GM12891 (cell line): ENCODE measurements at regions not wholly inside any gene's neighbourhood (a gene's known extent, or its start where the extent isn't known, plus 50 kb on each side); places are given as distances from the start of the nearest gene placed in this dataset.

ENCODE experiments used
- DNase-seq: peaks from one replicate; pipeline ENCODE4 v3.0.0; 2011; ENCODE audit warnings: low spot score; ENCODE audit not compliant: insufficient read length
- FAIRE-seq: peaks from 2 replicates; lab custom pipeline; 2011; peaks lifted over from hg19 to GRCh38; lab: Jason Lieb, UNC
- PAX5 ChIP-seq: IDR thresholded peaks from 2 replicates; pipeline ENCODE4 v1.6.1; 2011; ENCODE audit warnings: low read length, moderate library complexity, mild to moderate bottlenecking; ENCODE audit not compliant: insufficient read depth, severe bottlenecking
- POLR2A ChIP-seq: IDR thresholded peaks from 2 replicates; pipeline ENCODE4 v1.6.1; 2011; ENCODE audit warnings: low read depth, low read length, control low read depth
- POLR2AphosphoS5 ChIP-seq: IDR thresholded peaks from 2 replicates; pipeline ENCODE4 v1.6.1; 2011; ENCODE audit warnings: low read depth, low read length, control low read depth
- POU2F2 ChIP-seq: IDR thresholded peaks from 2 replicates; pipeline ENCODE4 v1.6.1; 2011; ENCODE audit warnings: low read depth, mild to moderate bottlenecking, control low read depth, low read length, moderate library complexity
- SPI1 ChIP-seq: IDR thresholded peaks from 2 replicates; pipeline ENCODE4 v1.6.1; 2011; ENCODE audit warnings: low read depth, low read length, control low read depth
- TAF1 ChIP-seq: IDR thresholded peaks from 2 replicates; pipeline ENCODE4 v1.6.1; 2011; ENCODE audit warnings: low read depth, low read length, control low read depth

GRCh38 chr13:40480915-40481516 is 185.4 kb downstream of the FOXO1 start:
- FAIRE-seq = no peak
- TF ChIP-seq TAF1 = no peak
- no peak for TF ChIP-seq POLR2AphosphoS5
- no peak for TF ChIP-seq POU2F2
- no peak for TF ChIP-seq POLR2A
- no peak for TF ChIP-seq SPI1
- TF ChIP-seq PAX5 = no peak
- DNase-seq = no peak

GRCh38 chr13:40483601-40484000 is 182.8 kb downstream of the FOXO1 start:
- FAIRE-seq = no peak
- no peak for DNase-seq

GRCh38 chr13:40484101-40484800 is 182.2 kb downstream of the FOXO1 start:
- FAIRE-seq (no peak), DNase-seq (no peak)
- no peak for TF ChIP-seq SPI1
- no peak for TF ChIP-seq POLR2AphosphoS5
- no peak for TF ChIP-seq POLR2A
- TF ChIP-seq POU2F2 = no peak
- TF ChIP-seq PAX5 = no peak
- no peak for TF ChIP-seq TAF1

More at GRCh38 chr13:40483601-40484000, 182.8 kb downstream of the FOXO1 start:
- TF ChIP-seq PAX5 (no peak), SPI1 (no peak), TAF1 (no peak)

- DNase-seq (no peak), FAIRE-seq (no peak)
- TF ChIP-seq TAF1 (no peak), PAX5 (no peak), SPI1 (no peak), POLR2AphosphoS5 (no peak), POU2F2 (no peak), POLR2A (no peak)
Observed at GRCh38 chr13:40484974-40485373, 181.5 kb downstream of the FOXO1 start.

GRCh38 chr13:40485611-40486517 is 180.6 kb downstream of the FOXO1 start:
- TF ChIP-seq SPI1 = no peak
- no peak for TF ChIP-seq PAX5
- no peak for TF ChIP-seq POLR2A
- no peak for TF ChIP-seq TAF1
- no peak for TF ChIP-seq POU2F2
- no peak for TF ChIP-seq POLR2AphosphoS5
- FAIRE-seq (no peak), DNase-seq (peak; percentile 28)

GRCh38 chr13:40486518-40487163 is 179.8 kb downstream of the FOXO1 start:
- FAIRE-seq (no peak), DNase-seq (no peak)
- TF ChIP-seq POU2F2 (no peak), POLR2A (no peak), PAX5 (no peak), POLR2AphosphoS5 (no peak), SPI1 (no peak), TAF1 (no peak)

- FAIRE-seq = no peak
- TF ChIP-seq PAX5 = no peak
- no peak for DNase-seq
Observed at GRCh38 chr13:40488869-40489391, 177.5 kb downstream of the FOXO1 start.

GRCh38 chr13:40490086-40490758 is 176.2 kb downstream of the FOXO1 start:
- no peak for DNase-seq
- TF ChIP-seq SPI1 (no peak), PAX5 (no peak), POLR2AphosphoS5 (no peak), TAF1 (no peak), POLR2A (no peak), POU2F2 (no peak)
- FAIRE-seq = no peak
